Stimulated activated naive CD8-positive, alpha-beta T cell treated with anti-CD3 and anti-CD28 coated beads, Interleukin-15, amount 100 ng/mL, for 72 hours (primary cell): ENCODE measurements at regions not wholly inside any gene's neighbourhood (a gene's known extent, or its start where the extent isn't known, plus 50 kb on each side); places are given as distances from the start of the nearest gene placed in this dataset.
"Not testable (repeated sequence)": the region's sequence is repeated elsewhere in the genome, so short reads cannot be mapped to it uniquely, and the experiment has no call there.

ENCODE experiments used
- ATAC-seq: fragments of 150-1000 bp; cut with Tn5 transposase; 2 replicates; pipeline ENCODE4 v1.10.0; 2021; ENCODE audit warnings: mild to moderate bottlenecking, moderate library complexity
- DNase-seq, 2 donors: peaks; one replicate each; pipeline ENCODE4 v3.0.0; 2021 to 2022
- H3K27ac Mint-ChIP-seq, 2 donors: one replicate each; pipeline ENCODE4 v1.8.0; 2022; ENCODE audit warnings: mild to moderate bottlenecking in 2 of 2, mixed read lengths in 2 of 2, moderate library complexity in 2 of 2
- H3K27me3 Mint-ChIP-seq: one replicate; pipeline ENCODE4 v1.8.0; 2022; ENCODE audit warnings: mixed read lengths
- H3K4me1 Mint-ChIP-seq: one replicate; pipeline ENCODE4 v1.8.0; 2022; ENCODE audit warnings: mild to moderate bottlenecking, mixed read lengths
- H3K4me3 Mint-ChIP-seq, 2 donors: one replicate each; pipeline ENCODE4 v1.8.0; 2022; ENCODE audit warnings: mild to moderate bottlenecking in 2 of 2, mixed read lengths in 2 of 2, moderate library complexity in 1 of 2
- H3K9me3 Mint-ChIP-seq, 2 donors: one replicate each; pipeline ENCODE4 v1.8.0; 2022; ENCODE audit warnings: mixed read lengths in 2 of 2

DNA sequence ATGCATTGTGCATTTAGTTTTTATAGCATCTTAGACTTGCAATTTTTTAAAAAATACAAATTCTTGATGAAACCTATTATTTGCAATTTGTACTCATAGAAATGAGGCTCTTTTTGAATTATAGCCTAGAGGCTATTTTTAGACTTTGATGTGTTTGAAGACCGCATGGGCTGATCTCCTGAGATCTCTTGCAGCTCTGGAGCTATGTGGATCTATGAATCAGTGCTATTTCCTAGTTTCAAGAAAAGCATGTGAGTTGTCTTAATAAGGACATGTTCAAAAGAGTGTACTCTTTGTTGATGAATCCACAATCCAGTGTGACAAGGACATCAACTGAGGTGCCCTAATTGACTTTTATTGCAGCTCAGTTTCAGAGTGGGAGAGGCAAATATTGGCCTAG is 620.5 kb downstream of the ETS1 start:
- DNase-seq, result no peak
- Mint-ChIP-seq H3K9me3 (no peaks in the 10 kb centered on the region), H3K4me1 (no peaks in the 10 kb centered on the region), H3K27me3 (peaks cover 17% of the 10 kb centered on the region), H3K27ac (no peak overlapping the region), H3K4me3 (no peak overlapping the region)
- no peak for ATAC-seq

DNA sequence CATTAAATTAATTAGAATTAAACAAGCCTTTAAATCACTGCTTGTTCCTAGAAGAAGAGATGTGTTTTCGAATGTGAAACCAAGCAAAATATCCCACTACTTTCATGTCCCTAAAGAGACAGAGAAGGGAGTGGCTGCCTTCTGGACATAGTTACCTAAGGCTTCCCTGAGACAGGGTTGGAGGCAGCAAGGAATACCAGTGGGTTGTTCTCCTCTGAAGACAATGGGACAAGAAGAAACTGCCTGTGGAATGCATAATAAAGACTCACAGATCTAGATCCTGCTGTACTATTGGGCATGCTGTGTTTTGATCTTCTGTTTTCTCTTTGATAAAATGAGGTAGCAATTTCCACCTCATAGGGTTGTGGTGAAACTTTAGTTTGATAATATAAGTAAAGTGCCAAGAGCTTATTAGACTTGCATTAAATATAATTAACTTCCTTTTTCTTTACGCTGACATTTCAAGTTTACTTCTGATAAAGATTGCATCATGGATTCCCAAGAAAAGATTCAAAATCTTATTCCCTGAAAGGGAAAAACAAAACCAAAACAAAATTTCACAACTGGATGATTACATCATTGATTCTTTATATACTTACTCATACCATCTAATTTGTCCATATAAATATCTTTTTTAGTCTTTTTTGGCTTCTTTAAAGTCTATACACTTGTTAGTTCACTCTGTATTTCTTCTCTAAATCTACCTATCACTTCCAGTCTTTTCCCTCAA is 621.3 kb downstream of the ETS1 start:
- ATAC-seq (no peak), DNase-seq (no peak)
- Mint-ChIP-seq H3K9me3 (no peaks in the 10 kb centered on the region), H3K4me3 (no peak overlapping the region), H3K27me3 (peaks cover 17% of the 10 kb centered on the region), H3K27ac (no peak overlapping the region), H3K4me1 (no peaks in the 10 kb centered on the region)

DNA sequence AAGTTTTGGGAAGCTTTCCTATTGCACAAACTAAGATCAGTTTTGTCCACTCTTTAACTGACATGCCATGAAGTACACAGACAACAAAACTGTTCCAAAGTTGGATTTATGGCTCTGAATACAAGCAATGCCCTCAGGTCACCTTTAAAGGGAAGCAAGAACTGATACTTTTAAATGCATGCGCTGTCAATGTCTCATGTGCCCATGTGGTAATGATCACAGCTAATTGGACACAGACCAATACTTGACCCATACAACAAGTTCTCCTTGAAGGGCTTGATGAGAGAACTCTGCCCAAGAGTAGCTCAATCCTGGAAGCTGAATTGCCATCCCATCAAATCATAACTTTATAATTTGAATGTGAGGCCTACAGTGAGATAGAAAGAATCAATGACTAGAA is 624.9 kb downstream of the ETS1 start:
- no peaks in the 10 kb centered on the region for H3K4me1 Mint-ChIP-seq
- H3K27me3 Mint-ChIP-seq, result peaks cover 18% of the 10 kb centered on the region
- no peak overlapping the region for H3K4me3 Mint-ChIP-seq
- ATAC-seq (no peak), DNase-seq (no peak)
- H3K9me3 Mint-ChIP-seq, result no peaks in the 10 kb centered on the region
- no peak overlapping the region for H3K27ac Mint-ChIP-seq

DNA sequence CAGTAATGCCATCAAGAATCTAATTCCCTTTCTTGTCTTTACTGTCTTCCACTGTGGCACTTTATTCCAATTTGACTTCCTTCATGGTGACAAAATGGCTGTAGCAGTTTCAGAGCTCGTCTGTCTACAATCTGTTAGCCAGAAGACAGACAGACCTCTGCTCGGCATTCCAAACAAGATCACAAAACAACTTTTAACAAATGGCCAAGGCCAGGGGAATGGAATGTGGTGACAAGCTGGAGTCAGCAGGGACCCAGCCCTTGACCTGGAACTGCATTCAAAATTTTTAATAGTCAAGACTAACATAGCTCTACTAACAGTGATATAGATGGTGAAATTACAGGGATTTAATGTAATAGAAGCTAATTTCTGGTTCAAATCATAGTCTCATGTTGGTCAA is 637.2 kb downstream of the ETS1 start:
- Mint-ChIP-seq H3K27me3 (peaks cover 8% of the 10 kb centered on the region), H3K9me3 (peaks cover 8% of the 10 kb centered on the region in 2 donors)

DNA sequence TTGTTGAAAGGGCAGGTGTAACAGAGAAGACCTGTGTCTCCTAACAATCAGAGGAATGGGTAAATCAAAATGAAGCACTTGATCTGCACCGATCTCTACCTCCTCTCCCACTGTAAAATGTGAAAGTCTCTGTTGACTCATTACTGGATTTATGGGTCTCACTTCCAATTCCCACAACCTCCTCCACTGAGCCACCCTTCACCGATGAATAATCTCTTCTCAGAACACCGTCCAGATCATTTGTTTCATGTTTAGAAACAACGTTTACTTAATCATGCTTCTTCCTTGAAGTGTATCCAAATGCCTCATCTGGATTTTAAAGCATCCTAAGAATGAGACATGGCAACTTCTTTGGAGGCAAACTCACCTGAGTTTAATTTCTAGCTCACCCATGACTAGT is 643.6 kb downstream of the ETS1 start:
- Mint-ChIP-seq H3K4me1 (peaks cover 8% of the 10 kb centered on the region), H3K9me3 (no peaks in the 10 kb centered on the region), H3K27ac (no peak overlapping the region), H3K27me3 (peaks cover 8% of the 10 kb centered on the region), H3K4me3 (no peak overlapping the region)
- ATAC-seq, result peak; percentile 72
- no peak for DNase-seq

More for the DNA sequence above, 637.2 kb downstream of the ETS1 start:
- DNase-seq (no peak), ATAC-seq (no peak)
- Mint-ChIP-seq H3K4me1 (no peaks in the 10 kb centered on the region), H3K27ac (no peak overlapping the region), H3K4me3 (no peak overlapping the region)

DNA sequence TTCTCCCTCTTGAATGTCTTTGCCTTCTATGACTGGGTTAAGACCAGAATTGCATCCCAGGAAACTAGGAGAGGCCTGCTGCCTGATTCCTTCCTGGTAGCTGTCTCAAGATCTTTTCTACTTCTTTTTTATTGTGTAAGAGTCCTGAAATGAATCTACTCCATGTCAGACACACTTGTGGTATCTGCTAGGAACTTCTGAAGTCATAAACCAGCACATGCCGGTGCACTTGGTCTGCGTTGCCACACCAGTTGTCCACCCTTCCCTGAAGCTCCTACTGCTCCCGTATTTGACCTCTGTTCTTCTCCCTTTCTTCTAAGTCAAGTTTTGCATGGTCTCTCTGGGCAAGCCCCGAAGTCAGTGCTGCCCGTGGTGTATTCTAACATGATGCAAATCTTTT is 644.2 kb downstream of the ETS1 start:
- peaks cover 8% of the 10 kb centered on the region for H3K4me1 Mint-ChIP-seq
- no peak overlapping the region for H3K4me3 Mint-ChIP-seq
- H3K27me3 Mint-ChIP-seq, result peaks cover 2% of the 10 kb centered on the region
- H3K27ac Mint-ChIP-seq, result no peak overlapping the region
- no peaks in the 10 kb centered on the region for H3K9me3 Mint-ChIP-seq
- ATAC-seq (peak; percentile 31), DNase-seq (no peak)

DNA sequence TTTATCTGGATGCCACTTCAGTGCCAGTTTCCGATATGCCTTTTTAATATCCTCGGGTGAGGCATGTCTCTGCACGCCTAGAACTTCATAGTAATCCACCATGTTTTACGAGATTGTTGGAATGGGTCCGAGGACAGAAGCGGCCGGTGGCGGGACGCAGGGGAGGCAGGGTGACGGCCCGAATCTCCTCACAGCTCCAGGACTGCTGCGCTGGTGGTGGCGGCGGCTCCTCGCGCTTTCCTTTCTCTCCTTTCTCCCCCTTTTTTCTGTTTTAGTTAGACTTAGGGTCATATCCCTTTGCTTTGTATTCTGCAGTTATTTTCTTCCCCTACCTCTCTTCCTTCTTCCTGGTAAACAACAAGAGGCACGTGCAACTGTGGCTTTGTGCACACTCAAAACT is 645.8 kb downstream of the ETS1 start:
- ATAC-seq, H3K9me3 Mint-ChIP-seq, H3K4me3 Mint-ChIP-seq, H3K4me1 Mint-ChIP-seq, H3K27me3 Mint-ChIP-seq, DNase-seq, H3K27ac Mint-ChIP-seq: not testable (repeated sequence)

DNA sequence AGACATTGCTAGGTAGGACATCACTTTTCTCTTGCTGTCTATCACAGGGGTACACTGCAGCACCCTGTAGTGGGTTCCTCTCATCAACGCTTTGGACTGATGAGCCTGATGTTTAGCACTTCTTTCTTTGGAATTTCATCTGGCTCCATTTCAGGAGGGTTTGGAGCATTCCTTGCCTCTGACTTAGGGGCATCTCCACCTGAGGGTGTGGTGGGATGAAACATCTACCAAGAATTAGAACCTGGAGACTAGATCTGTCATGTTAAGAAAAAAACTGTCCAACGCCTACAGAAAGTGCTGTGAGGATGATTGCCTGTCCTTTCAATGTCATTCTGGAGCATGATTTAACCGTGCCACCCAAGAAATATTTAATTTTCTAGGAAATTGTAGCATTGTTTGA is 648.4 kb downstream of the ETS1 start:
- no peak overlapping the region for H3K27ac Mint-ChIP-seq
- peaks cover 7% of the 10 kb centered on the region for H3K4me1 Mint-ChIP-seq
- no peaks in the 10 kb centered on the region for H3K9me3 Mint-ChIP-seq
- H3K4me3 Mint-ChIP-seq, result no peak overlapping the region
- ATAC-seq (no peak), DNase-seq (no peak)
- peaks cover 11% of the 10 kb centered on the region for H3K27me3 Mint-ChIP-seq

DNA sequence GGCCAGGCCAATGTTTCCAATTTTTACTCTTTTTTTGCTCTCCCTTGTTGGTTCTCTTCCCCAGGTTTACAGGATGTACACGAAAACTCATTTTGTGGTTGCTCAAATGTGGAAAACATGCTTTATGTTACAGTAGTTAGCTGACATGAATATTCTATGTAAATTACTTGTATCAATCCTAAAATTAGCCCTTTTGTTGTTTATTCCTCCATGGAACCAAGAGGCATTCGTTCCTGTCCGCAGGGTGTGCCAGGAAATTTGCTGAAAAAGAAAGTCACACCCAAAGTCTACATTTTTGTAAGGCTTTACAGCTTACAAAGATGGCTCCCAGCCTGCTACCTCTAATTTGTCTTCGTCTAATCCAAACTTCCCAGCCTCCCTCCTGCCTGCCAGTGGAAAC is 652.3 kb downstream of the ETS1 start:
- no peak for DNase-seq
- Mint-ChIP-seq H3K4me3 (no peak overlapping the region), H3K27ac (no peak overlapping the region), H3K4me1 (no peaks in the 10 kb centered on the region), H3K27me3 (peaks cover 11% of the 10 kb centered on the region), H3K9me3 (no peaks in the 10 kb centered on the region)
- ATAC-seq, result no peak

DNA sequence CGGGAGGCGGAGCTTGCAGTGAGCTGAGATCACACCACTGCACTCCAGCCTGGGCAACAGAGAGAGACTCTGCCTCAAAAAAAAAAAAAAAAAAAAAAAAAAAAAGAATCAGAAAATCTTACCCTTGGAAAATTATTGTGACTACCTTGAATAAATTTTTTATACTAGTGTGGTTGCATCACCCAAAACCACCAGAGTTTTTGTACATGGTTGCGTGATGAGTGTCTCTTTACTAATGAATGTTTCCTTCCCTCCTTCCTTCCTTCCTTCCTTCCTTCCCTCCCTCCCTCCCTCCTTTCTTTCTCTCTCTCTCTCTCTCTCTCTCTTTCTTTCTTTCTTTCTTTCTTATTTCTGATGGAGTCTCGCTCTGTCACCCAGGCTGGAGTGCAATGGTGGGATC is 653.4 kb downstream of the ETS1 start:
- H3K27me3 Mint-ChIP-seq, result peaks cover 19% of the 10 kb centered on the region
- not testable (repeated sequence) for H3K4me1 Mint-ChIP-seq, H3K9me3 Mint-ChIP-seq, H3K27ac Mint-ChIP-seq, H3K4me3 Mint-ChIP-seq, ATAC-seq, DNase-seq

DNA sequence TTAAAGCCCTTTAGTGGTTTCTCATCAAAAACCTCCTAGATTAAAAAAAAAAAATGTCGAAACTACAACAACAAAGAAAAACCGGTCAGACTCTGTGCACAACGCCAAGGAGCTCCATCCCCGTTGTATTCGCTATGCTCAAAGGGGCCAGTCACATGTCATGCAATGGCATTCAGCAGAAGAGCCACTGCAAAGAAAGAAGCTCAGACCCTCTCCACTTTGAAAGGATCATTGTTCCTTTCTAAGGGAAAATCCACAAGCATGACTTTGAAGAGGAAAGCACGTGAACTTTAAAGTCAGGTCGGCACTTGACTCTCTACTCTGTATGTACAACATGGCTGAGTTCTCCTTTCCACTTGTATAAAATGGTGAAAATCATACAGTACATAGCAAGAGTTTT is 655.6 kb downstream of the ETS1 start:
- H3K27me3 Mint-ChIP-seq, result peaks cover 28% of the 10 kb centered on the region
- no peaks in the 10 kb centered on the region for H3K9me3 Mint-ChIP-seq
- DNase-seq (no peak), ATAC-seq (no peak)
- peak overlapping the region in 1 of 2 donors; percentile 15 for H3K27ac Mint-ChIP-seq
- H3K4me1 Mint-ChIP-seq, result no peaks in the 10 kb centered on the region
- no peak overlapping the region for H3K4me3 Mint-ChIP-seq

DNA sequence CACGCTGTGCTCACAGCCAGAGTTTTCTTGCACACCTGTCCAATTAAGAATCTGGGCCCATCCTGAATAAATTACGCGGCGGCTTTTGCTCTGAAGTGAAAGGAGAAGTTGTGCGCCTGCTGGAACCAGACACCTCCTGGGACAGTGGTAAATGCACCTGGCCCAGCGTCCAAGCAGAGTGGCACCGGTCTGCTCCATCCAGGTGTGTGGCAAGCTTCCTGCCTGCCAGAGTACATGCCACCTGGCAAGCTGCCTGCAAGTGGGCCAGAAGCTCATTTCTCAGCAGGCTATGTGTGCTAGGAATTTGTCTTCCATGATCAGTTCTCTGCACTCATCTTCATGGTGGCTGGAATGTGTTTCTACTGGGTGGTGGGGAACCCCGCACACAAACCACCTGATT is 660.6 kb downstream of the ETS1 start:
- no peak for DNase-seq
- Mint-ChIP-seq H3K9me3 (peaks cover 0 to 5% of the 10 kb centered on the region in 2 donors), H3K27me3 (peaks cover 17% of the 10 kb centered on the region)

DNA sequence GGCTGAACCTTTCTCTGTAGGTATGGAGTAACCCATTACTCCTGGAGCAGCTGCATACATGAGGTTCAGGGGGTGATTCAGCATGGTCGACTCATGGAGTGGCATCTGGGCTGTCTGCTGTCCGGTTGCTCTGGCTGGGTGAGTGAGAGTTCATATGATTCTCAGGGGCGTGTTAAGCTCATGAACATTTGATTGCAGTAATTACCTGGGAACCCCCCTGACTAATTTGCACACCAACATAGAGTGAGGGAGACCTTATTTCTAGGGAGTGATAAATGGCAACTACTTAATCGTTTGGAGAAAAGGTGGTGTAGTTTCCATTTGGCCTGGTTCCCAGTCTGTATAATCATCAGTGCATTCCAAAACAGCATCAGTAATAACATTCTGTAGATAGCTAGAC is 661.9 kb downstream of the ETS1 start:
- DNase-seq, result no peak
- H3K9me3 Mint-ChIP-seq, result peaks cover 4 to 8% of the 10 kb centered on the region in 2 donors
- H3K27ac Mint-ChIP-seq, result no peak overlapping the region
- no peak overlapping the region for H3K4me3 Mint-ChIP-seq
- H3K4me1 Mint-ChIP-seq, result no peaks in the 10 kb centered on the region
- peaks cover 21% of the 10 kb centered on the region for H3K27me3 Mint-ChIP-seq
- no peak for ATAC-seq

More for the DNA sequence above, 660.6 kb downstream of the ETS1 start:
- no peak for ATAC-seq
- no peak overlapping the region for H3K4me3 Mint-ChIP-seq
- H3K4me1 Mint-ChIP-seq, result no peaks in the 10 kb centered on the region
- H3K27ac Mint-ChIP-seq, result no peak overlapping the region

DNA sequence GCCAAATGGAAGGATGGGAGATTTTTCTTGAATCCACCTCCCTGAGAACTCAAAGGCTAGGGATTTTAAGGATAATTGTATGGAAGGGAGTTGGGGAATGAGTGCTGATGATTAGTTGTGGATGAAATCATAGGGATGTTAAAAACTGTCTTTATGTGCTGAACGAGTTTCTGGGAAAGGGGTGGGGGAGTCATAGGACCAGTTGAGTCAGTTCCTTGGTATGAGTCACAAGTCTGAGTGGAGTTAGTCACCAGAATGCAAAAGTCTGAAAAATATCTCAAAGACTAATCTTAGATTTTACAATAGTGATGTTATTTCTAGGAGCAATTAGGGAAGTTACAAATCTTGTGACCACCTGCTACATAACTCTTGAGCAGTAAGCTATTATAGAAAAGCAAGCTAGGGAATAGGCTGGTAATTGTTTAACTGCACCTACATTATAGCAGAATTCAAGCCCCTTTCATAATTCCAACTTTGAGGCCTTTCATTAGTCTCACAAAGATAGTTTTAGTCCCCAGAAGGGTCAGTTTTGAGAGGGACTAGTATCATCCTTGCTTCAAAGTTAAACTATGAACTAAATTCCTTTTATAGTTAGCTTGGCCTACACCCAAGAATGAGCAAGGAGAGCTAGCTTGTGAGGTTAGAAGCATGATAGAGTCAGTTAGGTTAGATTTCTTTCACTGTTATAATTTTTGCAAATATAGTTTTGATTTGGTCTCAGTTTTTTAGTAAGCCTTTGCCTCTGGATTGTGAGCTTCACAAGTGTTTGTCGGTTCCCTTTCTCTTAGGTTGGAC is 668.0 kb downstream of the ETS1 start:
- Mint-ChIP-seq H3K4me3 (no peak overlapping the region), H3K27ac (no peak overlapping the region), H3K27me3 (peaks cover 21% of the 10 kb centered on the region), H3K4me1 (peaks cover 8% of the 10 kb centered on the region), H3K9me3 (peaks cover 18 to 24% of the 10 kb centered on the region in 2 donors)
- no peak for DNase-seq
- ATAC-seq, result no peak

DNA sequence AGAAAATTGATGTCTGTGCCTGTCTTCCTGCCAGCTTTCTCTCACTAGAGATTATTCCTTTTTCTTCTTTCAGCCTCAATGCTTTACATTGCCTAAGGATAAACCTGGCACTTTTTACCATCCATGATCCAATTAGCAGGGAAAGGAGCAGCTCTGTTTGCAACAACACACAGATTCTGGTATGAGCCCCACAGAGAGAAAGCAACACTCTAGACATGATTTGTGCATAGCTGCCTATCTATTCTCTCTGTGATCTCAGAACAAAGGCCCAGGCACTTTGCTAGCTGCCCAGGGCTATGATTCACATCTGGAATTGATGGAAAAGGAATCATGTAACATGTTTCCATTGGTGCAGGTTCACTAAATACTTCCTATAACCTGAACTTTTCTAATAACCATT is 685.0 kb downstream of the ETS1 start:
- no peaks in the 10 kb centered on the region for H3K4me1 Mint-ChIP-seq
- DNase-seq (no peak), ATAC-seq (no peak)
- no peak overlapping the region for H3K4me3 Mint-ChIP-seq
- H3K27me3 Mint-ChIP-seq, result no peaks in the 10 kb centered on the region
- no peak overlapping the region for H3K27ac Mint-ChIP-seq
- no peaks in the 10 kb centered on the region for H3K9me3 Mint-ChIP-seq
